ENCODE measurements at regions not wholly inside any gene's neighbourhood (a gene's known extent, or its start where the extent isn't known, plus 50 kb on each side); places are given as distances from the start of the nearest gene placed in this dataset.
A peak's percentile ranks its signal among the peaks of the same experiment; 100 is the strongest.

DNA sequence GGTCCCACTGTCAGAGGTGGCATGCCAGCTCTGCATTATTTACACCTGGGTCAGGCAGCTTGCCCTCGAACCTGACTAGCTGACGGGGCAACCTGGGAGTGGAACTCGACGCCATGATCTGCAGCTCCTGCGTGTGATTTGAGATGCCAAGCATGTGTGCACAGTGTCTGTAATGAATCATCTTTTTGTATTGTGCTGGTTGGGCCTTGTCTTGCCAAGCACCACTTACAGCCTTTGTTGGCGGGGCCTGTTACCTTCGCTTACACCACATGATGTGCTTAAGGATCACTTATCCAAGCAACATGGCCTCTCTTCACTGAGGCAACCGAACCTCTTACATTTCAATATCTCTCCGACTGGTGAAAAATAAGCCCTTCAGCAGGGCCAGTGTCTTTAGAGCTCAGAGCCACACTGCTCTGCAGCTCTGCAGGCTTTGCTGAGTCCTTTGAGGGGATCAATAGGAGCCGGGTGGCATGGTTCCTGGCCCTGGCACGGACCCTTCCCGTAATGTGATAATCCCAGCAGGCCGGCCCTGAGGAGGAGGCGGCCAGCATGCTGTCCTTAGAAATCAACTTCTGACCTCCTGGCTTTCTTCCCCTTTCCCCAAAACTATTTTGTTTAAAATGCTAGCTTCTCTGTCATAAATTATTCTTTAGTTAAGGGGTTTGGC lies 297.7 kb upstream of the CD180 start:
- peaks cover 2% of the 10 kb centered on the region for H3K4me1 ChIP-seq (ENCODE audit: insufficient read depth)
- intact Hi-C loops (cut with DNase I), result loop anchor here in 1 of 4 donors (10.0 kb wide), 1 partner anchor 60 kb away; no protein-coding TSS in a partner anchor
- H3K36me3 ChIP-seq, result no peaks in the 10 kb centered on the region
- WGBS, 3 donors, result 61 to 65% (median 64%) methylated on average over 14 of the region's 14 CpGs
- TF ChIP-seq POLR2A (IDR thresholded peaks at IDR 0.05) (no peak), EP300 (IDR thresholded peaks at IDR 0.05) (no peak)
- TF ChIP-seq, protein P1, sequence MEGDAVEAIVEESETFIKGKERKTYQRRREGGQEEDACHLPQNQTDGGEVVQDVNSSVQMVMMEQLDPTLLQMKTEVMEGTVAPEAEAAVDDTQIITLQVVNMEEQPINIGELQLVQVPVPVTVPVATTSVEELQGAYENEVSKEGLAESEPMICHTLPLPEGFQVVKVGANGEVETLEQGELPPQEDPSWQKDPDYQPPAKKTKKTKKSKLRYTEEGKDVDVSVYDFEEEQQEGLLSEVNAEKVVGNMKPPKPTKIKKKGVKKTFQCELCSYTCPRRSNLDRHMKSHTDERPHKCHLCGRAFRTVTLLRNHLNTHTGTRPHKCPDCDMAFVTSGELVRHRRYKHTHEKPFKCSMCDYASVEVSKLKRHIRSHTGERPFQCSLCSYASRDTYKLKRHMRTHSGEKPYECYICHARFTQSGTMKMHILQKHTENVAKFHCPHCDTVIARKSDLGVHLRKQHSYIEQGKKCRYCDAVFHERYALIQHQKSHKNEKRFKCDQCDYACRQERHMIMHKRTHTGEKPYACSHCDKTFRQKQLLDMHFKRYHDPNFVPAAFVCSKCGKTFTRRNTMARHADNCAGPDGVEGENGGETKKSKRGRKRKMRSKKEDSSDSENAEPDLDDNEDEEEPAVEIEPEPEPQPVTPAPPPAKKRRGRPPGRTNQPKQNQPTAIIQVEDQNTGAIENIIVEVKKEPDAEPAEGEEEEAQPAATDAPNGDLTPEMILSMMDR (IDR thresholded peaks at IDR 0.05), result no peak
- H3K27ac ChIP-seq, result no peak overlapping the region
- no peaks in the 10 kb centered on the region for H3K9me3 ChIP-seq
- H3K4me3 ChIP-seq, result no peak overlapping the region
- DNase-seq, result peak in 3 of 5 donors; percentile 11 to 42 (median 24)
- H3K27me3 ChIP-seq, result no peaks in the 10 kb centered on the region

DNA sequence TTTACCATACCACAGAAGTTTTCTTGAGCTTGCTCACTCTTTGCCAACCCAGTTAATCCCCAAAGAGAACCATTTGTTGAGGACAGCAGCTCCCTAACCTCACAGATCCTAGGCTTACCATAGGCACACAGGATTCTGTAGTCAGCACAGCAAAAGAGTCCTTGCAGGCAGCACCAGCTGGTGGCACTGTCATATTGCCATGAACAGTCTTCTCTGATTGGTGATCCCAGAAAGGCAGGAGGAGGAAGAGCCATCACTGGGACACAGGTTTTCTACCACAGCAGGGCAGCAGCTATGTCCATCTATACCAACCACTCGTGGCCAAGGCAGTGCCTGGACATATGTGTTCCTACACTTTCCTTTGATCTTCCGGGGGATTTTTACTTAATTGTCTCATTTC lies 297.1 kb upstream of the CD180 start:
- Histone ChIP-seq H3K36me3 (no peaks in the 10 kb centered on the region), H3K4me1 (ENCODE audit: insufficient read depth) (peaks cover 2% of the 10 kb centered on the region), H3K9me3 (no peaks in the 10 kb centered on the region), H3K27me3 (no peaks in the 10 kb centered on the region), H3K4me3 (no peak overlapping the region), H3K27ac (no peak overlapping the region)
- peak in 1 of 5 donors; percentile 14 for DNase-seq
- TF ChIP-seq, protein P1 (IDR thresholded peaks at IDR 0.05), result no peak
- intact Hi-C loops (cut with DNase I), result loop anchor here in 1 of 4 donors (10.0 kb wide), 1 partner anchor 61 kb away; no protein-coding TSS in a partner anchor
- WGBS, 3 donors, result 89 to 96% (median 94%) methylated on average over 2 of the region's 2 CpGs

DNA sequence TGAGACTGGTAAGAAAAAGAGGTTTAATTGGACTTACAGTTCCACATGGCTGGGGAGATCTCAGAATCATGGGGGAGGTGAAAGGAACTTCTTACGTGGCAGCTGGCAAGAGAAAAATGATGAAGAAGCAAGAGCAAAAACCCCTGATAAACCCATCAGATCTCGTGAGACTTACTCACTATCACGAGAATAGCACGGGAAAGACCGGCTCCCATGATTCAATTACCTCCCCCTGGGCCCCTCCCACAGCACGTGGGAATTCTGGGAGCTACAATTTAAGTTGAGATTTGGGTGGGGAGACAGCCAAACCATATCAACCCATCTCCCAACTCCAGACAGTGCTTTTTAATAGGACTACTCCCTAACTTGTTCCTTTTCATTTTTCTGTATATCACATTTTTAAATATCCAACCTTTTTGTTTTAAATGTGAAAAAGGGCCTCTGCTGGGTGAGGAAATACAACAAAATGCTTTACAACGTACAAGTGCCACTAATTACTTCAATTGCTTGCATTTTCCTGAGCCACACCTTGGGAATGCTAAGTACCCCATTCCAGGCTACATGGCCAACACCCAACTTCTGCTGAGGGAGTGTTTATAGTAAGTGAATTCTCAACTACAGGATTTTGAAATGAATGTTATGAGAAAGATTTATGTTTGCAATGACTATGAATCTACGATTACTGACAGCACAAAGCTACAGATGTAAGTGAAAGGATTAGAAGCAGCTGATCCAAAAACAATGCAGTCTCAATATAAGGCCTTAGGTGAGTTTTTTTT lies 294.1 kb upstream of the CD180 start:
- no peak overlapping the region for H3K27ac ChIP-seq
- WGBS, 3 donors, result 67 to 73% (median 67%) methylated on average over 8 of the region's 8 CpGs
- no peaks in the 10 kb centered on the region for H3K9me3 ChIP-seq
- H3K27me3 ChIP-seq, result no peaks in the 10 kb centered on the region
- H3K4me3 ChIP-seq, result no peak overlapping the region
- no peak for DNase-seq
- TF ChIP-seq POLR2A (IDR thresholded peaks at IDR 0.05) (no peak), EP300 (IDR thresholded peaks at IDR 0.05) (no peak)
- TF ChIP-seq, protein P1 (IDR thresholded peaks at IDR 0.05), result no peak
- H3K4me1 ChIP-seq (ENCODE audit: insufficient read depth), result peaks cover 2% of the 10 kb centered on the region
- H3K36me3 ChIP-seq, result no peaks in the 10 kb centered on the region
- intact Hi-C loops (cut with DNase I), result loop anchor here in 1 of 4 donors (10.0 kb wide), 1 partner anchor 64 kb away; no protein-coding TSS in a partner anchor

DNA sequence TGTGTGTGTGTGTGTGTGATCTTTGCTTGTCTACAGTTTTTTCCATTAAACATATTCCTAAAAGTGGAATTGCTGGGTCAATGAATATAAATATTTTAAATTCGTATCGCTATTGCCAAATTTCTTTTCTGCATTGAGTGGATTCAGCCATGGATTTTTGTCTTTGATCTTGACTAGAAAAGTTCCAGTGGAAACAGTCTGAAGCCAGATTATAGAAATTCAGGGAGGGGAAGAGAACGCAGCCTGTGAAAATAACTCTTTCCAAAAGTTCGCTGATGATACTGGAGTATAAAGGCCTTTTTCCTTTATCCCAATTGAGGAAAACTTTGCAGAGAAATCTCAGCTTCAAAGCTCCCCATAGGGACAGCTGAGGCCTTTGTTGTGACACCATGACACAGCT lies 292.3 kb upstream of the CD180 start:
- H3K4me1 ChIP-seq (ENCODE audit: insufficient read depth), result no peaks in the 10 kb centered on the region
- 61 to 83% (median 78%) methylated on average over 4 of the region's 4 CpGs for WGBS, 3 donors
- no peaks in the 10 kb centered on the region for H3K27me3 ChIP-seq
- intact Hi-C loops (cut with DNase I), result no loop called here
- H3K36me3 ChIP-seq, result no peaks in the 10 kb centered on the region
- TF ChIP-seq POLR2A (IDR thresholded peaks at IDR 0.05) (no peak), EP300 (IDR thresholded peaks at IDR 0.05) (no peak)
- TF ChIP-seq, protein P1 (IDR thresholded peaks at IDR 0.05), result no peak
- H3K4me3 ChIP-seq, result no peak overlapping the region
- H3K27ac ChIP-seq, result no peak overlapping the region
- no peaks in the 10 kb centered on the region for H3K9me3 ChIP-seq
- no peak for DNase-seq
